Midbrain (tissue), 1 donor: ENCODE measurements at regions not wholly inside any gene's neighbourhood (a gene's known extent, or its start where the extent isn't known, plus 50 kb on each side); places are given as distances from the start of the nearest gene placed in this dataset.
"Not testable (repeated sequence)": the region's sequence is repeated elsewhere in the genome, so short reads cannot be mapped to it uniquely, and the experiment has no call there.

Experiments
- DNase-seq: peaks from one replicate; lab custom pipeline; 2025; lab: John Stamatoyannopoulos, UW

GRCh38 chr17:52546493-52546892 is 388.0 kb upstream of the CA10 start:
- DNase-seq = no peak

GRCh38 chr17:52537421-52537820 is 378.9 kb upstream of the CA10 start:
- no peak for DNase-seq

DNA sequence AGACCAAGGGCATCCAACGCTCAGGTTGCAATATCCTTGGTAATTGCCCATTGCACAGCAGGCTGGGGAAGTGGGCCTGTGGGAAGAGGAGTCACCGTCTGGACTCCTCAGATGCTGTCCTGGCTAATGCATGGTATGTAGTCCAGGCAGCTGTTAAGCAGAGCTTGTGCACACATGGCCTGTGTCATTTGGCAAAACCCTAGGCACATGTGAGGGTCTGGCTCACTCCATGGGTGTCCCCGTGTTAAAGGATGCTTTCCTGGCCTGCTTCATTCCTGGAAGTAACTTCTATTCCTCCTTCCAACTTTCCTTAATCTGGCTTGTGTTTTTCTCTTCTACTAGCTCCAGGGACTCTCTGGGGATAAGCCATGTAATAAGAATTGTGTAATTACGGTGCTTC is 378.0 kb upstream of the CA10 start:
- no peak for DNase-seq

- DNase-seq = no peak
Measured at GRCh38 chr17:52532373-52532772, 373.9 kb upstream of the CA10 start.

- DNase-seq = no peak
Measured at GRCh38 chr17:52524096-52524637, 365.7 kb upstream of the CA10 start.

DNA sequence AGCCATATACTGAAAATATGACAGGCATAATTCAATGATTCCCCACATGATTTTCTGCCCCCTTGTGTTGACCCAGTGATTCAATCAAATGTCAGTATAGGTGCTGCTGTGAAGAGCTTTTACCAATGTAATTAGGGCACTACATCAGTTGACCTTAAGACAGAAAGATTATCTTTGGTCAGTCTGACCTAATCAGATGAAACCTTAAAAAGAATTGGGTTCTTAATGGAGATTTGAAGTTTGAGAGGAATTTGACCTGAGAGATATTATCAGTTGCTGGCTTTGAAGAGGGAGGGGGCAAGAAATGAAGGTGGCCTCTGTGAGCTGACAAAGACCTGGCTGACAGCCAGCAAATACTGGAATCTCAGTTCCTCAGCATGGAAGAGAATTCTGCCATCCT is 358.7 kb upstream of the CA10 start:
- no peak for DNase-seq

- no peak for DNase-seq
Measured at GRCh38 chr17:52515927-52516326, 357.4 kb upstream of the CA10 start.

GRCh38 chr17:52505601-52506000 is 347.1 kb upstream of the CA10 start:
- no peak for DNase-seq

GRCh38 chr17:52504081-52504480 is 345.6 kb upstream of the CA10 start:
- DNase-seq = no peak

GRCh38 chr17:52495646-52496045 is 337.1 kb upstream of the CA10 start:
- DNase-seq = no peak

GRCh38 chr17:52482271-52482670 is 323.8 kb upstream of the CA10 start:
- DNase-seq = no peak

DNA sequence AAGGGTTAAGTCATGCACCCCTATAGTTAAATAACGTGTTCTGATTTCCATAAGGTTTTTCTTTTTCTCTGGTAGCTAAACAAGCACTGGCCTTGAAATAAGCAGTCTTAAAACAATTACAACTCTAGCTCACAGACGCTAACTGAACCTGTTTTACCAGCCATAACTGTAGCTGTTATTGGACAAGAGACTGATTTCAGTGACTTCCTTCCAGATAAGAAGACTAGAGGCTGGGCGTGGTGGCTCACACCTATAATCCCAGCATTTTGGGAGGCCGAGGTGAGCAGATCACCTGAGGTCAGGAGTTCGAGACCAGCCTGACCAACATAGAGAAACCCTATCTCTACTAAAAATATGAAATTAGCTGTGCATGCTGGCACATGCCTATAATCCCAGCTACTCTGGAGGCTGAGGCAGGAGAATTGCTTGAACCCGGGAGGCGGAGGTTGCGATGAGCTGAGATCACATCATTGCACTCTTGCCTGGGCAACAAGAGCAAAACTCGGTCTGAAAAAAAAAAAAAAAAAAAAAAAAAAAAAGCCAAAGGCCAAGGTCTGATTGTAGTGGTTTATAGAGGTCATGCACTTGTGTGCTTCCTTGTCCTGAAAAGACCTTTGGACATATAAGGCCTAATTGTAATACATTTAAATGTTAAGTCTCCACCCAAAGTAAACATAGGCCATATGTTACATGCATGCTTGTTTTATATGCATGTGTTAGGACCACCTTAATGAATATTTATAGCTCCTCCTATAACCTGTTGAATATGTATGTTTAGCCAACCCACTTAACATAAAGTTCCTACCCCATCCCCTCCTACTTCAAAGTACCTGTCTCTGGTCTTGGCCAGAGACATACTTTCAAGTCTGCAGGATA is 319.5 kb upstream of the CA10 start:
- DNase-seq = no peak

GRCh38 chr17:52476638-52477313 is 318.3 kb upstream of the CA10 start:
- DNase-seq = no peak

- no peak for DNase-seq
Measured at GRCh38 chr17:52470553-52470952, 312.0 kb upstream of the CA10 start.

DNA sequence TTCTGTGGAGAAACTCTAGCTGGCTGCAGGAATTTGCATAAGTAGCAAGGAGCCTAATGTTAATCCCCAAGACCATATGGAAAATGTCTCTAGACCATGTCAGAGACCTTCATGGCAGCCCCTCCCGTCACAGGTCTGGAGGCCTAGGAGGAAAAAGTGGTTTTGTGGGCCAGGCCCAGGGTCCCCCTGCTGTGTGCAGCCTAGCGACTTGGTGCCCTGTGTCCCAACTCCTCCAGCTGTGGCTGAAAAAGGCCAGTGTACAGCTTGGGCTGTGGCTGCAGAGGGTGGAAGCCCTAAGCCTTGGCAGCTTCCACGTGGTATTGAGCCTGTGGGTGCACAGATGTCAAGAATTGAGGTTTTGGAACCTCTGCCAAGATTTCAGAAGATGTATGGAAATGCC is 306.9 kb upstream of the CA10 start:
- no peak for DNase-seq

DNA sequence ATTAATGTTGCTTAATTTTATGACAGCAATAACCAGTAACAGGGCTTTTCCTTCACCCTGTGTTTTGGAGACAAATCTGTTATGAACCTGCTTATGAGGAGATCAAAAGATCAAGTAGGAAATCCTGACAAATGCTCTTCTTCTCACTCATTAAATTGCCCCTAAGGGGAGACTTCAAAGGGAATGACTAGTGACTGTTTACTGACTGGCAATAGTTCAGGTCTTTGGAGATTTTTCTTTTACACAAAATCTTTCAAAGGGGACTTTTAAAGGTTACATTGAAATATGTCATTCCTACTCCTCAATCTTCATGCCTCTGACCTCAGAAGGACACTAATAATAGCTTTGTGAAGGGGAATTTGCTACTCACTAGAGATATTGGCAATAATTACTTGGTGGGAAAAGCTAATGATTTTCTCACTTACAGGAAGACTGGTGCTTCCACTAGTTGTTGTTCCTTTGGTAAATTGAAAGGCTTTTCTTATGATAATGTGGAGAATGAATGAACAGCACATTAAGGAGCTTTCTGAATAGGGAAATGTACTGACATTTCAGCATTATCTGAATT is 292.9 kb upstream of the CA10 start:
- no peak for DNase-seq

GRCh38 chr17:52442350-52442749 is 283.8 kb upstream of the CA10 start:
- no peak for DNase-seq

GRCh38 chr17:52420555-52421078 is 262.1 kb upstream of the CA10 start:
- no peak for DNase-seq

- DNase-seq = peak; percentile 21
Measured at GRCh38 chr17:52419229-52419641, 260.7 kb upstream of the CA10 start.

DNA sequence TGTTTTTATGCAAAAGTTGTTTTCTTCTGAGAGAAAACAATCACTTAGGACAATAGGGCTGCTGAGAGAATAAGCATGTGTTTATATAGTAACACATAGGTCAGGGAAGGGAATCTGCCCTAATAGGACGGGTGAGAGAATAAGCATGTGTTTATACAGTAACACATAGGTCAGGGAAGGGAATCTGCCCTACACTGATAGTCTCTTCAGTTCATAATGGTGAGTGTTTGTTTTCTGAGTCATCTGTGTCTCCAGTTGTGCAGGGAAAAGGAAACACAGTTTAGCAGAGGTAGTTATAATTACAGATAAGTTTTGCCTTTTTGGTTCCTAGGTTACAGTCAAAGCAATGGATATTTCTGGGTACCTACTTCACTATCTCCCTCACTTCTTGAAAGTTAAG is 252.3 kb upstream of the CA10 start:
- no peak for DNase-seq

DNA sequence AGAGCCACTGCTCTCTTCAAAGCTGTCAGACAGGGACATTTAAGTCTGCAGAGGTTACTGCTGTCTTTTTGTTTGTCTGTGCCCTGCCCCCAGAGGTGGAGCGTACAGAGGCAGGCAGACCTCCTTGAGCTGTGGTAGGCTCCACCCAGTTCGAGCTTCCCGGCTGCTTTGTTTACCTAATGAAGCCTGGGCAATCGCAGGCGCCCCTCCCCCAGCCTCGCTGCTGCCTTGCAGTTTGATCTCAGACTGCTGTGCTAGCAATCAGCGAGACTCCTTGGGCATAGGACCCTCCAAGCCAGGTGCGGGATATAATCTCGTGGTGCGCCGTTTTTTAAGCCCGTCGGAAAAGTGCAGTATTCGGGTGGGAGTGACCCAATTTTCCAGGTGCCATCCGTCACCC is 250.7 kb upstream of the CA10 start:
- not testable (repeated sequence) for DNase-seq

GRCh38 chr17:52395308-52395707 is 236.8 kb upstream of the CA10 start:
- no peak for DNase-seq

DNA sequence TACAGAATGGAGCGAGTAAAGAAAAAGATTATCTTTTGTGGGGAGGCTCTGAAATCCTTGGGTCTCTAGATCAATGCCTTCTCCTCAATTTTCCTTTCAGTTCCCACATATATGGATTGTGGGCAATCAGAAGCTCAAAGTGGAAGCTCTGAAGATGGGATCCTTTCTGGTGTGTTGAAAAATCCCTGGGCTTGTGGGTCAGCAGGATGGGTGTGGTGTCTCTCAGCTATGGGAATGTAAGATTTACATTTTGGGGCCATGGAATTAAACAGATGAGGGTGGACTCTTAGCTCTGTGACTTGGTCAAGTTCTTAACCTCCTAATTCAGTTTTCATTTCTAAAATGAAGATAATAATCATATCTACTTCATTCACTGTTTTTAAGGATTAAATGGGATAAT is 231.9 kb upstream of the CA10 start:
- no peak for DNase-seq
